ENCODE measurements at regions not wholly inside any gene's neighbourhood (a gene's known extent, or its start where the extent isn't known, plus 50 kb on each side); places are given as distances from the start of the nearest gene placed in this dataset.

GRCh38 chr4:18278244-18278643 is 256.7 kb upstream of the LCORL start:
- no peak for DNase-seq (ENCODE audit: extremely low spot score)
- ChIA-PET CTCF (no interaction called here), POLR2A (no interaction called here)
- TF ChIP-seq CTCF (IDR thresholded peaks at IDR 0.05; ENCODE audit: control extremely low read depth, extremely low read depth, low read depth, missing control alignments), result no peak

GRCh38 chr4:18262832-18263231 is 241.3 kb upstream of the LCORL start:
- TF ChIP-seq CTCF (IDR thresholded peaks at IDR 0.05; ENCODE audit: control extremely low read depth, extremely low read depth, low read depth, missing control alignments), result no peak
- no peak for DNase-seq (ENCODE audit: extremely low spot score)
- CTCF ChIA-PET, result no interaction called here
- POLR2A ChIA-PET, result no interaction called here

- POLR2A ChIA-PET, result no interaction called here
- CTCF ChIA-PET, result no interaction called here
- DNase-seq (ENCODE audit: extremely low spot score), result no peak
- TF ChIP-seq CTCF (IDR thresholded peaks at IDR 0.05; ENCODE audit: control extremely low read depth, extremely low read depth, low read depth, missing control alignments), result no peak
These were observed 230.5 kb upstream of the LCORL start for GRCh38 chr4:18252052-18252451.

GRCh38 chr4:18250564-18250963 is 229.0 kb upstream of the LCORL start:
- CTCF ChIA-PET, result interaction anchor here (1.5 kb wide), 1 partner anchor 11 kb away, joined by 4 read pairs; no protein-coding TSS in a partner anchor
- POLR2A ChIA-PET, result no interaction called here
- no peak for TF ChIP-seq CTCF (IDR thresholded peaks at IDR 0.05; ENCODE audit: control extremely low read depth, extremely low read depth, low read depth, missing control alignments)
- no peak for DNase-seq (ENCODE audit: extremely low spot score)

- DNase-seq (ENCODE audit: extremely low spot score), result no peak
- POLR2A ChIA-PET, result no interaction called here
- CTCF ChIA-PET, result no interaction called here
- no peak for TF ChIP-seq CTCF (IDR thresholded peaks at IDR 0.05; ENCODE audit: control extremely low read depth, extremely low read depth, low read depth, missing control alignments)
These were observed 227.1 kb upstream of the LCORL start for GRCh38 chr4:18248611-18249010.

- POLR2A ChIA-PET, result no interaction called here
These were observed 225.6 kb upstream of the LCORL start for GRCh38 chr4:18247189-18247588.

More at GRCh38 chr4:18247189-18247588, 225.6 kb upstream of the LCORL start:
- no peak for DNase-seq (ENCODE audit: extremely low spot score)
- CTCF ChIA-PET, result interaction anchor here (0.9 kb wide), 1 partner anchor 77 kb away, joined by 3 read pairs; no protein-coding TSS in a partner anchor
- no peak for TF ChIP-seq CTCF (IDR thresholded peaks at IDR 0.05; ENCODE audit: control extremely low read depth, extremely low read depth, low read depth, missing control alignments)

Data from GM10248 (cell line).